HCT116 (cell line): ENCODE measurements at regions not wholly inside any gene's neighbourhood (a gene's known extent, or its start where the extent isn't known, plus 50 kb on each side); places are given as distances from the start of the nearest gene placed in this dataset.

Experiments
- ATAC-seq: fragments of 200-7000 bp; cut with Tn5 transposase; 2 replicates; pipeline ENCODE4 v1.9.1; 2020; ENCODE audit warnings: mild to moderate bottlenecking, moderate library complexity
- BruUV-seq: library from RNA; stranded (reverse); fragments of 400-500 nt; replicated peaks from 2 replicates; lab custom pipeline; 2021; lab: Mats Ljungman, UMichigan
- CTCF ChIA-PET: fragments of 300-600 bp; sonication (Branson Sonifier 250); formaldehyde crosslinking; loops from one replicate; lab custom pipeline; 2021; ENCODE audit warnings: antibody characterized with exemption; lab: Charles Lee
- POLR2A ChIA-PET: fragments of 300-600, 350-600 bp; sonication (Branson Sonifier 250); formaldehyde crosslinking; loops from one replicate; lab custom pipeline; 2021; ENCODE audit warnings: antibody characterized with exemption; lab: Charles Lee
- RAD21 ChIA-PET, 2 experiments: fragments of 300-600 bp; sonication (Branson Sonifier 250); formaldehyde crosslinking; loops; one replicate each; lab custom pipeline; 2023; ENCODE audit warnings: low total read pairs in 2 of 2; ENCODE audit not compliant: uncharacterized antibody in 2 of 2, unreplicated experiment in 2 of 2, low non-redundant PET in 1 of 2; lab: Charles Lee
- DNase-seq: peaks from one replicate; pipeline ENCODE4 v3.0.0-alpha.2; 2010; ENCODE audit warnings: low read depth, low spot score
- H2AFZ ChIP-seq: fragments of 200-600 bp; shearing (Covaris generic), sonication (generic); 2 replicates; pipeline ENCODE4 v1.6.1; 2017; ENCODE audit warnings: low read depth, mixed run types, mixed read lengths, antibody characterized with exemption, low read length; ENCODE audit not compliant: poor library complexity, severe bottlenecking
- H3K27ac ChIP-seq: 2 replicates; pipeline ENCODE4 v1.5.1; 2012; ENCODE audit warnings: low read depth, low read length
- H3K27me3 ChIP-seq: fragments of 200-600 bp; sonication (generic); 2 replicates; pipeline ENCODE4 v1.6.1; 2016; ENCODE audit warnings: mixed run types, low read length, mixed read lengths; ENCODE audit not compliant: insufficient read depth
- H3K36me3 ChIP-seq, 2 experiments: fragments of 200-500 bp in 1 of 2; fragments of 200-600 bp in 1 of 2; sonication (Bioruptor generic) in 1 of 2; sonication (generic) in 1 of 2; 2 replicates each; pipeline versions ENCODE4 v1.5.1 to v1.6.1; 2014 to 2016; ENCODE audit warnings: low read length in 2 of 2, inconsistent platforms in 1 of 2, mixed read lengths in 1 of 2, mixed run types in 1 of 2; ENCODE audit not compliant: insufficient read depth in 2 of 2, control insufficient read depth in 1 of 2
- H3K4me1 ChIP-seq, 2 experiments: fragments of 200-600 bp in 1 of 2; sonication (generic) in 1 of 2; 2 replicates each; pipeline versions ENCODE4 v1.5.1 to v1.6.1; 2012 to 2017; ENCODE audit warnings: low read length in 2 of 2, inconsistent platforms in 1 of 2, mild to moderate bottlenecking in 1 of 2, mixed read lengths in 1 of 2, mixed run types in 1 of 2, moderate library complexity in 1 of 2; ENCODE audit not compliant: insufficient read depth in 2 of 2, control insufficient read depth in 1 of 2
- H3K4me2 ChIP-seq: fragments of 200-600 bp; sonication (generic); 2 replicates; pipeline ENCODE4 v1.6.1; 2017; ENCODE audit warnings: mixed run types, low read length, mixed read lengths
- H3K4me3 ChIP-seq, 2 experiments: fragments of 200-600 bp in 1 of 2; sonication (generic) in 1 of 2; replicated peaks in 1 of 2; 2 replicates each; pipeline ENCODE4 v1.5.1; 2011 to 2016; ENCODE audit warnings: low read length in 2 of 2, control low read depth in 1 of 2, low read depth in 1 of 2, mild to moderate bottlenecking in 1 of 2, mixed read lengths in 1 of 2, mixed run types in 1 of 2
- H3K79me2 ChIP-seq: fragments of 200-600 bp; sonication (generic); 2 replicates; pipeline ENCODE4 v1.6.1; 2017; ENCODE audit warnings: mild to moderate bottlenecking, mixed run types, low read length, moderate library complexity, mixed read lengths; ENCODE audit not compliant: insufficient read depth
- H3K9ac ChIP-seq: fragments of 200-600 bp; sonication (generic); 2 replicates; pipeline ENCODE4 v1.6.1; 2016; ENCODE audit warnings: low read length, mixed read lengths
- H3K9me2 ChIP-seq: fragments of 200-600 bp; sonication (generic), shearing (Covaris generic); 2 replicates; pipeline ENCODE4 v1.6.1; 2017; ENCODE audit warnings: mixed run types, mild to moderate bottlenecking, moderate library complexity; ENCODE audit not compliant: insufficient read depth
- H3K9me3 ChIP-seq, 2 experiments: fragments of 200-500 bp in 1 of 2; fragments of 200-600 bp in 1 of 2; sonication (Bioruptor generic) in 1 of 2; sonication (generic) in 1 of 2; 2 replicates each; pipeline ENCODE4 v1.6.1; 2014 to 2017; ENCODE audit warnings: low read length in 2 of 2, mixed read lengths in 2 of 2, inconsistent platforms in 1 of 2, low read depth in 1 of 2, mild to moderate bottlenecking in 1 of 2, mixed run types in 1 of 2, moderate library complexity in 1 of 2; ENCODE audit not compliant: control insufficient read depth in 1 of 2, insufficient read depth in 1 of 2
- H4K20me1 ChIP-seq: fragments of 200-600 bp; sonication (generic), shearing (Covaris generic); 2 replicates; pipeline ENCODE4 v1.6.1; 2017; ENCODE audit warnings: mixed run types, mild to moderate bottlenecking, moderate library complexity; ENCODE audit not compliant: insufficient read depth
- ATF3 ChIP-seq: IDR thresholded peaks from 2 replicates; pipeline ENCODE4 v1.6.1; 2012
- CBX3 ChIP-seq: IDR thresholded peaks from 2 replicates; pipeline ENCODE4 v1.6.1; 2012; ENCODE audit warnings: low read depth
- CEBPB ChIP-seq: IDR thresholded peaks from 2 replicates; pipeline ENCODE4 v1.6.1; 2012; ENCODE audit warnings: low read depth
- CTCF ChIP-seq, 3 experiments: fragments of 200-600 bp in 1 of 3; sonication (generic) in 1 of 3; IDR thresholded peaks in 2 of 3; conservative IDR thresholded peaks in 1 of 3; 2 replicates each; pipeline ENCODE4 v1.5.1; 2012 to 2017; ENCODE audit warnings: low read depth in 2 of 3, low read length in 2 of 3, antibody characterized with exemption in 1 of 3, borderline replicate concordance in 1 of 3, control low read depth in 1 of 3, mild to moderate bottlenecking in 1 of 3, mixed read lengths in 1 of 3, mixed run types in 1 of 3, moderate library complexity in 1 of 3; ENCODE audit not compliant: insufficient read depth in 1 of 3
- EGR1 ChIP-seq: IDR thresholded peaks from 2 replicates; pipeline ENCODE4 v1.6.1; 2012; ENCODE audit warnings: low read depth
- ELF1 ChIP-seq: IDR thresholded peaks from 2 replicates; pipeline ENCODE4 v1.6.1; 2012; ENCODE audit warnings: low read depth, borderline replicate concordance
- EZH2 ChIP-seq: fragments of 200-600 bp; sonication (generic); IDR thresholded peaks from 2 replicates; pipeline ENCODE4 v1.6.1; 2017; ENCODE audit warnings: antibody characterized with exemption, mixed run types
- EZH2phosphoT487 ChIP-seq: fragments of 200-600 bp; IDR thresholded peaks from 2 replicates; pipeline ENCODE4 v1.6.1; 2018; ENCODE audit warnings: antibody characterized with exemption, borderline replicate concordance
- FOSL1 ChIP-seq: IDR thresholded peaks from 2 replicates; pipeline ENCODE4 v1.6.1; 2012; ENCODE audit warnings: low read depth
- POLR2A ChIP-seq: IDR thresholded peaks from 2 replicates; pipeline ENCODE4 v1.7.0; 2011; ENCODE audit warnings: borderline replicate concordance; ENCODE audit not compliant: insufficient read depth, insufficient read length; ENCODE audit errors: extremely low read depth
- POLR2AphosphoS5 ChIP-seq: IDR thresholded peaks from 2 replicates; pipeline ENCODE4 v1.6.1; 2011; ENCODE audit warnings: mild to moderate bottlenecking, low read depth, low read length, moderate library complexity
- RAD21 ChIP-seq: IDR thresholded peaks from 2 replicates; pipeline ENCODE4 v1.6.1; 2012; ENCODE audit warnings: low read depth, mild to moderate bottlenecking
- REST ChIP-seq: IDR thresholded peaks from 2 replicates; pipeline ENCODE4 v1.6.1; 2012; ENCODE audit warnings: low read depth
- SRF ChIP-seq: IDR thresholded peaks from 2 replicates; pipeline ENCODE4 v1.6.1; 2012; ENCODE audit warnings: low read depth
- TCF7L2 ChIP-seq: IDR thresholded peaks from 2 replicates; pipeline ENCODE4 v1.7.0; 2011; ENCODE audit warnings: borderline replicate concordance, inconsistent platforms; ENCODE audit not compliant: insufficient read depth, insufficient read length; ENCODE audit errors: extremely low read depth
- ZBTB33 ChIP-seq: IDR thresholded peaks from 2 replicates; pipeline ENCODE4 v1.6.1; 2011; ENCODE audit warnings: mild to moderate bottlenecking, low read length, moderate library complexity; ENCODE audit not compliant: insufficient replicate concordance; ENCODE audit errors: extremely low read depth
- intact Hi-C: fragments of 100-400 bp; cut with micrococcal nuclease; formaldehyde crosslinking; loops from 2 replicates; pipeline ENCODE4 v1.10.0; 2022

- no peaks in the 10 kb centered on the region for H3K79me2 ChIP-seq
- ATAC-seq = no peak
- CTCF ChIA-PET = no interaction called here
- TF ChIP-seq SRF (no peak), ZBTB33 (no peak), EZH2phosphoT487 (no peak), ATF3 (no peak), TCF7L2 (no peak), REST (no peak), FOSL1 (no peak), RAD21 (no peak), CEBPB (no peak), POLR2AphosphoS5 (no peak), ELF1 (no peak), CTCF (IDR thresholded peaks at IDR 0.05 in 2 of 3, conservative IDR thresholded peaks at IDR 0.05 in 1 of 3; ENCODE audit: borderline replicate concordance in 1 of 3, insufficient read depth in 1 of 3, low read depth in 2 of 3, low read length in 2 of 3) (no peak), EZH2 (no peak), EGR1 (no peak), POLR2A (no peak), CBX3 (no peak)
- DNase-seq = no peak
- no peak overlapping the region for H3K27ac ChIP-seq
- no peaks in the 10 kb centered on the region for H3K4me1 ChIP-seq
- H2AFZ ChIP-seq = no peak overlapping the region
- no peaks in the 10 kb centered on the region for H4K20me1 ChIP-seq
- POLR2A ChIA-PET = no interaction called here
- no peak overlapping the region for H3K4me3 ChIP-seq
- no peaks in the 10 kb centered on the region for H3K36me3 ChIP-seq
- BruUV-seq = no TSS peak
- no peaks in the 10 kb centered on the region for H3K9me2 ChIP-seq
- H3K9me3 ChIP-seq = no peaks in the 10 kb centered on the region
- RAD21 ChIA-PET = no interaction called here
- no peak overlapping the region for H3K4me2 ChIP-seq
- H3K27me3 ChIP-seq = peaks cover 25% of the 10 kb centered on the region
- no peak overlapping the region for H3K9ac ChIP-seq
- intact Hi-C loops = no loop called here
These were observed 406.7 kb downstream of the MLLT3 start for GRCh38 chr9:20215552-20215951.
